GM18867 (cell line): ENCODE measurements at regions not wholly inside any gene's neighbourhood (a gene's known extent, or its start where the extent isn't known, plus 50 kb on each side); places are given as distances from the start of the nearest gene placed in this dataset.
A peak's percentile ranks its signal among the peaks of the same experiment; 100 is the strongest.

Experiments used
- ATAC-seq: cut with Tn5 transposase; IDR thresholded peaks from one replicate; pipeline ENCODE4 v1.9.1; 2021; ENCODE audit warnings: mild to moderate bottlenecking, moderate library complexity; ENCODE audit not compliant: unreplicated experiment

DNA sequence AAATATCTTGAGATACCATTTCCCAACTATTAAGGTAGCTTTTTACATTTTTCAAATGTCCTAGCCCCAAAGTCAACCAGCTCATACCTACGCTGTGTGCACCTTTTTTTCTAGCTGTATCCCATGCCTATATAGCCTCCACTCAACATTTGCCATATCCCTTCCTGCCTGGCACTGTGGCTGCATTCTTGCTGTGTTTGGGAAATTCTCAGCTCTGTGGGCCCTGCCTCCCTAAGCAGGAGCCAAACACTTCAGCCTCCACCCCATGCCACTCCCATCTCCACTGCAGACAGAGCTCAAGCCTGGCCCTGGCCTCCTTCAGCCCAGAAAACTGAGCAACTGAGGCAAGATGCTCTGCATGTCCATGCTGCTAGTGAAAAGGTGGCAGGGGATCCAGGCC is 141.3 kb downstream of the RAB11FIP2 start:
- ATAC-seq, result no peak

DNA sequence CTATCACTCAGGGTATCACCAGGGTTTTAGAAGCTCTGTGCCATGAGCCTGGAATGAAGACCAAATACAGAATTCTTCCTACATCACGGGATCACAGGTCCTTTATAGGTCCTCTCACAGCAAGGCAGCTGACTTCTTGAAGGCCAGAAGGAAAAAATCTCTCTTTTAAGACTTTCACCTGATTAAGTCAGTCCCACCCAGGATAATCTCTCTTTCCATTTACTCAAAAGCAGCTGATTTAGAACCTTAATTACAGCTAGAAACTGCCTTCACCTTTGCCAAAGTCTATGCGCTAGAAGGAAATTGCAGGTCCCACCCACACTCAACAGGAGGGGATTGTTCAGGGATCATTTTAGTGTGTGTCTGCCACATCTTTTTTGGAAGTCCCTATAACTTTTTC is 135.1 kb downstream of the RAB11FIP2 start:
- no peak for ATAC-seq

DNA sequence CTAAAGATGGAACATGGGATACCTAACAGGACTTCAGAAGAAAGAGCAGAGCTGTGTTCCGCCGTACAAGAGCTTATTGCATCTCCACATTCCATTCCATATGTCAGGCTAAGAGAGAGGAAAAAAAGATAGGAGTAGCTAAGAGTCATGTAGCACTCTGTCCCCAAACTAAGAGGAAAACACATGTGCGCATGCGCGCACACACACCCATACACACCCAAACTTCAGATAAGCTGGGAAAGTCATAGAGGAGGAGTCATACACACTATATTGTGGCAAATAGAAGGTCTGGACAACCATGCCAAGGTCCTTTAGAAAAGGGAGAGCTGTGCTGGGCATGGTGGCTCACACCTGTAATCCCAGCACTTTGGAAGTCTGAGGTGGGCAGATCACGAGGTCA is 132.4 kb downstream of the RAB11FIP2 start:
- no peak for ATAC-seq

DNA sequence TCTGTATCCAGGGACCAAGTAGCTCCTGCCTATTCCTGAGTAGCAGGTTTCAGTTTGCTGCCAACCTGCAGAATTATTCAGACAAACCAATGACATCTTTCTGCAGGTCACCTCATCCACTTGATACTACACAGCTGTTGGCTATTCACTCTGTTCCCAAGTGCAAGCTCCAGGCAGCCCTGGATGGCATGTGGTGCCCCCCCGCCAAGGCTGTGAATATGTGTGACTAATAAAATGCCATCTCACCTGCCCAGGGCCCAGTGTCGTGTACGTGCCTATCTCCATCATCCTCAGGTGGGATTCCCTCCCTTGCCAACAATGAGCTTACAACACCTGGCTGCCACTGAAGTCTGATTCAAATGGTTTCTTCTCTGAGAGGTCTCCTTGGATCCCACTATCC is 125.8 kb downstream of the RAB11FIP2 start:
- ATAC-seq, result no peak

DNA sequence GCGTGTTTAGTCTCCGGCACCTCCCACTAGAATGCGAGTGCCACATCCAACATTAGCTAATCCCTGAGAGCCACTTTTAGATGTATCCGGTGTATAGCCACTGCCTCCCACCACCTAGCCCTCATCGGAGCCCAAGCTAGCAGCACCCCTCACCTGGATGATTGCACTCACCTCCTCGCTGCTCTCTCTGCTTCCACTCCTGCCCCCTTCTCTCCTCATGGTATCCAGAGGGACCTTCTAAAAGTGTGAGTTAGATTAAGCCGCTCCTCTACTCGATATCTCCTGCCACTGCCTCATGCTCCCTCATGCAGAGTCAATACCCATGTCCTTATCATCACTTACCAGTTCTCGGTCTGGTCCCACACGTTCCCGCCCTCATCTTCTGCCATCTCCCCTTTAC is 125.3 kb downstream of the RAB11FIP2 start:
- ATAC-seq, result no peak

DNA sequence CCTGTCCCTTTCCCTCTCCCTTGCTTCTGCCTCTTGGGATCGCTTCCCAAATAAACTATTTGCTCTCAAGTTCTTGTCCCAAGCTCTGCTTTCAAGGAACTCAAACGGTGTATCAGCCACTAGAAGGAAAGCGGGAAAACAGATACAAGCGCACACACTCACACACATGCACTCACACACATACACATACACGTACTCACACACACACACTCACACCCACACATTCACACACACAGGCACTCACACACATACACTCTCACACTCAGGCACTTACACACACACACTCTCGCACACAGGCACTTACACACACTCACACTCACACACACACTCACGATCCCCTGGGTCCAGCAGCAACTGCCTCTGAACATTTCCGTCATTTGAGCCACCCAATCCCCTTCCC is 121.9 kb downstream of the RAB11FIP2 start:
- ATAC-seq, result no peak

DNA sequence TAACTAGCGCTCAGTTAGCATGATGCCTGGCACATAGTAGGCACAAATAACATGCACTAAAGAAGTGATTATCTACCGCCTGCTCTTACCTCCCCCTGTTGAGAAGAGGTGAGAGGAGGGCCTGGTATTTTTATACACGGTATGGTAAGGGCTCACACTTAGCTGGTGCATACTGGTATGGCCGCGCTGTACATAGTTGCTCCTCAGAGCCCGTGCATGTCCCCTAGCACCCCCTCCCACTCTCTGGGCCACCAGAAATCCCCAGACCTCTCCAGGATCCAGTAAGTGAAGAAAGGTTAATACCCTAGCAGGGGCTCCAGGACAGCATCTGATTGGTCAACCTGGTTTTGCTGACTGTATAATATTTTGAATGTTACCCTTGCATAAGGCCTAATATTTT is 121.4 kb downstream of the RAB11FIP2 start:
- no peak for ATAC-seq

DNA sequence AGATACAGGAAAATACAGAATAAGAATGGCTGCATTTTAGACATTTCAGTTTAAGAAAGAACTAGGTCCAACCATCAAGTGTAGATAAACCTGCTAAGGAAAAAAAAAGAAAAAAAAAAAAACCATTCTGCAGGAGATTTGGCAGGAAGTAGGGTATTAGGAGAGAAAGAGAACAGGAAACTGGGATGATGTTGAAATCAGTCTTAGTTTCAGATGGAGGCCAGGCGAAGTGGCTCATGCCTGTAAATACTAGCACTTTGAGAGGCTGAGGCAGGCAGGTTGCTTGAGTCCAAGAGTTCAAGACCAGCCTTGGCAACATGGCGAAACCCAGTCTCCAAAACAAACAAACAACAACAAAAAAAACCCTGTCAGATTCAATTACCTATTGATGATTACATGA is 120.2 kb downstream of the RAB11FIP2 start:
- no peak for ATAC-seq

DNA sequence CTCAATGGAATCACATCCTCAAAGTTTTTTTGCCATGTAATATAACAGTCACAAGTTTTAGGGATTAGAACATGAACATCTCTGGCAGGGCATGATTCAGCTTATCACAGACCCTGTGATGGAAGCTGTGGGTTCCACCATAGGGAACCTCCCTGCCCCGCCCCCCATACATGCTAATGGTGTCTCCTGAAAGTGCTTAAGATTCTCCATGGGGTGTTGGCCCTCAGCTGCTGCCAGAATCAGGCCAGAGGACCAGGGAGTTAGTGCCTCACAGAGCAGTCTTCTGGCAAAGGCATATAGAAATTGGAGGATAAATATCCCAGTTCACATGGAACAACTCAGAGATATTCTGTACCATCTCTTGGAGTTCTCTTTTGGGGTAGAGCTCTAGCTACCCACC is 119.4 kb downstream of the RAB11FIP2 start:
- ATAC-seq, result no peak

DNA sequence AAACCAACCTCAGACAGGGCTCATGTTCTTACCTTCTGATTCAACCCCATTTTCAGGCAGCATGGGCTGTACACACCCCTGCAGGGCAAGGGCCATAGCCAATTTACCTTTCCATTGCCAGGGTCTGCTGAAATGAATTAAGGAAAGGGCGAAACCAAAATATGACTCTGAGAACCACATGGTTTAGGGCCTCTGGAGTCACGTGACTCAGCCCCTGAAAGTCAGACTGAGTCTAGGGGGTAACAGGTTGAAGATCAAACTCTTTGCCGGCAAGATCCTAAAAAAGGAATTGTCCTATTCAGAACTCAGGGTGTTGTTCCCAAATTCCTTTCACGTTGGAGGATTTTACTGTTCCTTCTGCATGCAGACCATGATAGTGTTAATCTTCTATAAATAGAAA is 118.9 kb downstream of the RAB11FIP2 start:
- ATAC-seq, result no peak

DNA sequence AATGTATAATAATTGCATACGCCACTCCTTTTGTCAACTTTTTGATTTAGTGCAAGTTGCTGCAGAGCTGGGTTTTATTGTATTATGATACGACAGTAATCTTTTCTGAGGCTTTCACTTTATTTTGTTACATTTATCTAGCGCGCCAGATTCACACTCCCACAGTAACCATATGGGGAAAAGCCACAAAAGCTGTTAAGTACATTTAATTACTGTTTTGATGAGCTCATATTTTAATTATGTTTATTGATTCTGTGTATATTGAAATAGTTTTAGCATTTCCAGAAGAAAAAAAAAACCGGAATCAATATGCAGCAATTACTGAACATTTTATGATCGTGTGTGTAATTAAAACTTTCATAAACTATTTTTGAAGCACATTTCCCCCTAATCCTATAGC is 118.5 kb downstream of the RAB11FIP2 start:
- no peak for ATAC-seq

DNA sequence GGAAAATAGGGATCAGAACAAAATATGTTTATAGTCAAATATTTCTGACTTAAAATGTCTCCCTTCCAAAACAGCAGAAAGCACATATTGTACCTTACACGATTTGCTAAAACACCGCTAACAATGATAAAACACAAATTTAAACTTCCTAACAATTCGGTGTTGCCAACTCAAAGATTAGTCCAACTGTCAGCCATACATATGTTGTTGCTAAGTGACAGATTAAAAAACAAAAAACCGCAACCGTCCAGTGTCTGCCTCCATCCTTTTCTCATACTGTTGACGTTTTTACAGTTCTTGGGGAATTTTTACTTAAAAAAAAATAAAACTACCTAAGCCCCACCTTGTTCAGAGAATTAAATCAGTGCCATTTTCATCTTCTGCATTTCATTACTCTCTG is 118.0 kb downstream of the RAB11FIP2 start:
- ATAC-seq, result no peak

DNA sequence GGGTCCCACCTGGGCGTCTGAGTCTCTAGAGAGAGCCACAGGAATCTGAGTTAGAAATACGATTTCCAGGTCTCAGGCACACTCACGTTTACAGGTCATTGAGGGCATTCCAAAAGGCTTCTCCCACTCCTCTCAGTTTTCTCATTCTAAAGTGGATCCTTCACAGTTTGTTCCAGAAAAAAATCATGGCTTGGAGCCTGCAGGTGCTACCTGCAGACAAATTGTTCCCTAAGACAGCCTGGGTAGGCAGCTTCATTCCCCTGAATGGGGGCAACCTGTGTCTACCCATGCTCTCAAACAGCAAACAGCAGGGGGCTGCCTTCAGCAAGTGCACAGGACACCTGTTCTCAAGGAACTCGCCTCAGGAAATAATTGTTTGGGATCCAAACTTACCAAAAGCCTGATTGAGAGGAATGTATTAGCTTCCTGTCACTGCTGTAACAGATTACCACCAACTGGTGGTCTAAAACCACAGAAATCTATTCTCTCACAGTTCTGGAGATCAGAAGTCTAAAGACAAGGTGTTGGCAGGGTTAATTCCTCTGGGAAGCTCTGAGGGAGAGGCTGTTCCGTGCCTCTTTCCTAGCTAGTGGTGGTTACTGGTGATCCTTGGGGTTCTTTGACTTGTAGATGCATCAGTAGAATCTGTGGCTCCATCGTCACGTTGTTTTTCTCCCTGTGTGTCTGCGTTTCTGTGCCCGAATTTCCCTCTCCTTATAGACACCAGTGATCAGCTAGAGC is 117.2 kb downstream of the RAB11FIP2 start:
- no peak for ATAC-seq

DNA sequence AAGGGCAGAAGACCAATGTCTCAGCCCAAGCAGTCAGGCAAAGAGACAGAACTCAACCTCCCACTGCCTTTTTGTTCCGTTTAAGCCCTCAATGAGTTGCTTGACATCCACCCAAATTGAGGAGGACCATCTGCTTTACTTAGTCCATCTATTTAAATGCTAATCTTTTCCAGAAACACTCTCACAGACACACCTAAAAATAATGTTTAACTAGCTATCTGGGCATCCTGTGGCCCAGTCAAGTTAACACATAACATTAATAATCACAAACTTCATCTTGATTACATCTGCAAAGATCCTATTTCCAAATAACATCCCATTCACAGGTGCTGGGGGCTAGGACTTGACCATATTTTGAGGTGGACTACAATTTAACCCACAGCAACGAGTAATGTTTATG is 115.7 kb downstream of the RAB11FIP2 start:
- no peak for ATAC-seq

DNA sequence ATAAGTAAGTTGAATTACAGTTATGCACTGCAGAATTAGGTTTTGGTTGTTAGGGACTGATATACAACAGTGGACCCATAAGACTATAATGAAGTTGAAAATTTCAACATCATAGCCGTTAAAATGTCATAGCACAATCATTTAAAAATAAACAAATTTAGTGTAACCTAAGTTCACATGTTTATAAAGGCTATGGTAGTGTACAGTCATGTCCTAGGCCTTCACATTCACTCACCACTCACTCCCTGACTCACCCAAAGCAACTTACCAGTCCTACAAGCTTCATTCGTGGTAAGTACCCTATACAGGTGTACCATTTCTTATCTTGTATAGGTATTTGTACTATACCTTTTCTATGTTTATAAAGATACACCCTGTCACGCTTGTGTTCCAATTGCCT is 113.7 kb downstream of the RAB11FIP2 start:
- ATAC-seq, result no peak

DNA sequence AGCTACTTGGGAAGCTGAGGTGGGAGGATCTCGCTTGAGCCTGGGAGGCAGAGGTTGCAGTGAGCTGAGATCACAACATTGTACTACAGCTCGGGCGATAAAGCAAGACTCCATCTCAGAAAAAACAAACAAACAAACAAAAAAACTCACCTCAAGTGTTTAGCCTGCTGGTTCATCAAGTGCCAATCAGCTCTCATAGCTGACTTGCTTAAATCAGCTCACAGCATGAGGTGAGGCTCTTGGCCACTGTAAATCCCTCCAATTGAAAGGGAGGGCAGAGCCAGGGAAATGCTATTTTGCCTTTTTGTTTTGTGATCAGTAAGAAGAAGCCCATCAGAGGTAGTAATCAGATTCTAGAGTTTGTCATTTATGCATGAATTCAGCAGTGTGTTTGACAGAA is 112.3 kb downstream of the RAB11FIP2 start:
- no peak for ATAC-seq

DNA sequence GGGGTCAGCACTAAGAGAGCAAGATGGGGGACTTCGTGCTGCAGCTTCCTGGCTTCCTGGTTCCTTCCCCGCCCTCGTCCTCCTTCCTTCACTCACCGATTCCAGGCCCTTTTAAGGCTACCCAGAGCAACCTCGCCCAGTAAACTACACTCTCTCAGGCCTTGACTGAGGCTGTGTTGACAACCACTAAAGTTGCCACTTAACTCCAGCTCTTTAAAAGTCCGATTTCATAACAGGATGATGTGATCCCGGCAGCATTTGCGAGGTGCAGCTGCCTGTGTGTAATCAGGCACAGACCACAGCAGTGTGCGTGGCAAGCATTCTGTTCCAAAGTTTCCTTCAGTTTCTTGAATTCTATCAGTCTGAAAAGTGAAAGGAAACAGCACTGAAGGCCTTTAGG is 110.6 kb downstream of the RAB11FIP2 start:
- no peak for ATAC-seq

DNA sequence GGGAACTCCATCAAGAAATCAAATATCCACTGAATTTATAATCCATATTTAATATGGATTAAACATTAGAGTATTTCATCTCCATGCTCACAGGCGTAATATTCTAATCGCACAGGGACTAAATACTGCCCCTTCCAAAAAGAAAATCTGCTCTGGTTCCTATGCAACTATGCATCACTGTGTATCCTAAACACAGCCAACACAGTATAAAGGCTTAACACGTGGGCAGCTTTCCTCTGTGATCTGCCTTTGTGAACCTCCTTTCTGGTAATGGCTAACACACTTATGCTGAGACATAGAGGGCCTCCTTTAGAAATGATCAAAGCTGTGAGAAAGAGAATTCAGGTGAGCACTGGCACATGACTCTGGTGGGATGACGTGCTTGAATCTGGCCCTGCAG is 110.2 kb downstream of the RAB11FIP2 start:
- no peak for ATAC-seq

DNA sequence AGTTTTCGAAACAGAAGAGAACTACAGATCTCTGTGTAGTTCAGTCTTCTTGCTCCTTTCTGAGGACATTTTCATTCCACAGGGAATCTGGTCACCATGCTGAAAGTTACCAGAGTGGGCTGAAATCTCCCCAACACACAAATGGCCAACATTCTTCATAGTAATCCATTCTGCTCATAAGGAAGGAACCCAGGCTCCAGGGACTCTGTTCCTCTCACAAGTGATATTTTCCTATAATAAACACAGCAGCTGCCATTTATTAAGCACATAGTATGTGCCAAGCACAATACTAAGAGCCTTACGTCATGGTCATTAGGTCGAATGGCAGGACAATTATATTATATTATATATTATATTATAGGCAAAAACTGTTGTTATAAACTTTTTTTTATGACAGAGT is 109.8 kb downstream of the RAB11FIP2 start:
- no peak for ATAC-seq

DNA sequence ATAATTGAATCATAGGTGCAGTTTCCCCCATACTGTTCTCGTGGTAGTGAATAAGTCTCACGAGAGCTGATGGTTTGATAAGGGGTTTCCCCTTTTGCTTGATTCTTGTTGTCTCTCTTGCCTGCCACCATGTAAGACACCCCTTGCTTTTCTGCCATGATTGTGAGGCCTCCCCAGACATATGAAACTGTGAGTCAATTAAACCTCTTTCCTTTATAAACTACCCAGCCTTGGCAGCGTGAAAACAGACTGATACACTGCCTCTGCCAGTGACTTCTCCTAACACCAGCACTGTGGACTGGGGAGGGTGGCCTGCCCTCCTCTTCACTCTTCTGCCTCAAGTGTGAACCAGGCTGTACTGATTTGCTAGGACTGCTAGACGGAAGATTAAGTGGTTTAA is 108.6 kb downstream of the RAB11FIP2 start:
- no peak for ATAC-seq

DNA sequence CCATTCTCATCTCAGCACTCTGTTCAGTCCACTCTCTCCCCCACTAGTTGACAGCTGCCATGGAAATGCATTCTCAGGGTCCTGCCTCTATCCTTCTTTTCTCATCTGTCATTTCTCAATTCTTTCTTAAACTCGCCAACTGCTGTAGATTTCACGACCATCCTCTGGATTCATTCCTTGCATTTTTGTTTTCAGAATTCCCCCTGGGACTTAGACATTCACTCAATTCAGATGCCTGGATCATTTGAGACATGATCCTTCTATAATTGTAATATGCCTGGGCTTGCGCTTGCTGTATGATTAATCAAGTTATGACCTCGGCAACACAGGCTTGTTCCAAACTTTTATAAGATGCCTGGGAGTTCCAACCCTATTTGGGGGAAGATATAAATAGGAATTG is 104.5 kb downstream of the RAB11FIP2 start:
- ATAC-seq, result no peak

DNA sequence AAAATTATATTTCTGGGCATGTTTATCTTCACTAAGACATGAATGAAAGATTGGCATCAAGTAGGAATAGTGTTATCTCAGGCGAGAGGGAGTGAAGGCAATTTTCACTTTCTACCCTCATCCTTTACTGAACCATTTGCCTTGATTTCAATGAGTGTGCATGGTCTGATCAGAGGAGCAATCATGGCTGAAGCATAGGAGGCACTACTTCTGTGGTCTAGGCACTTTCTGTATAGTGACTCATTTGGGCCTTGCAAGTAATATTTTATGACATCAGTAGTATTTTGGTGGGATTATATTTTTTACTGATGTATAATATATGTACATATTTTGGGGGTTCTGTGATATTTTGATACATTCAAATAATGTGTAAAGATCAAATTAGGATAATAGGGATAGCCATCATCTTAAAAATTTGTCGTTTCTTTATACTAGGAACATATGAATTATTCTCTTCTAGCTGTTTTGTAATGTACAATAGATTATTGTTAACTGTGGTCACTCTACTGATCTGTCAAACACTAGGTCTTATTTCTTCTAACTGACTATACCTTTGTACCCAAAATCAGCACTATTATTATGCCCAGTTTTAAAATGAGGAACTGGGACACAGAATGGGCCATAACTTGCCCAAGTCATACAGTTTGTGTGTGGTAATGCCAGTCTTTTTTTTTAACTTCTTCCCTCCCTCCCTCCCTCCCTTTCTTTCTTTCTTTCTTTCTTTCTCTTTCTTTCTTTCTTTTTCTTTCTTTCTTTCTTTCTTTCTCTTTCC is 101.9 kb downstream of the RAB11FIP2 start:
- ATAC-seq, result peak; percentile 51

DNA sequence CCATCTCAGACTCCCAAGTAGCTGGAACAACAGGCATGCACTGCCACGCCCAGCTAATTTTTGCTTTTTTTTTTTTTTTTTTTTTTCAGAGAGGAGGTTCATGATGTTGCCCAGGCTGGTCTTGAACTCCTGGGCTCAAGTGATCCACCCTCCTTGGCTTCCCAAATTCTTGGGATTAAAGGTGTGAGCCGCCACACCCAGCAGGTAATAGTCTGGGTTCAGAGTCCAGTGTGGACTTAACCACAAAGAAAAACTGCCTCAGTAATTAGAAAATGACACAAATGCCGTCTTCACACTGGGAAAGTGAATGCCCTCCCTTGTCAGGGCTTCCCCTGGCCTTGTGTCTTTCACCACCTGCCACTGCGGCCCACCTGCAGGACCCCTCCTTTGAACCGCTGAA is 101.1 kb downstream of the RAB11FIP2 start:
- no peak for ATAC-seq
